Dedifferentiated amniotic fluid mesenchymal stem cell (primary cell): ENCODE measurements at regions not wholly inside any gene's neighbourhood (a gene's known extent, or its start where the extent isn't known, plus 50 kb on each side); places are given as distances from the start of the nearest gene placed in this dataset.
A peak's percentile ranks its signal among the peaks of the same experiment; 100 is the strongest.
"Not testable (repeated sequence)": the region's sequence is repeated elsewhere in the genome, so short reads cannot be mapped to it uniquely, and the experiment has no call there.

Experiments used
- DNase-seq: peaks from one replicate; pipeline ENCODE4 v3.0.0-alpha.2; 2016; ENCODE audit errors: extremely low spot score

DNA sequence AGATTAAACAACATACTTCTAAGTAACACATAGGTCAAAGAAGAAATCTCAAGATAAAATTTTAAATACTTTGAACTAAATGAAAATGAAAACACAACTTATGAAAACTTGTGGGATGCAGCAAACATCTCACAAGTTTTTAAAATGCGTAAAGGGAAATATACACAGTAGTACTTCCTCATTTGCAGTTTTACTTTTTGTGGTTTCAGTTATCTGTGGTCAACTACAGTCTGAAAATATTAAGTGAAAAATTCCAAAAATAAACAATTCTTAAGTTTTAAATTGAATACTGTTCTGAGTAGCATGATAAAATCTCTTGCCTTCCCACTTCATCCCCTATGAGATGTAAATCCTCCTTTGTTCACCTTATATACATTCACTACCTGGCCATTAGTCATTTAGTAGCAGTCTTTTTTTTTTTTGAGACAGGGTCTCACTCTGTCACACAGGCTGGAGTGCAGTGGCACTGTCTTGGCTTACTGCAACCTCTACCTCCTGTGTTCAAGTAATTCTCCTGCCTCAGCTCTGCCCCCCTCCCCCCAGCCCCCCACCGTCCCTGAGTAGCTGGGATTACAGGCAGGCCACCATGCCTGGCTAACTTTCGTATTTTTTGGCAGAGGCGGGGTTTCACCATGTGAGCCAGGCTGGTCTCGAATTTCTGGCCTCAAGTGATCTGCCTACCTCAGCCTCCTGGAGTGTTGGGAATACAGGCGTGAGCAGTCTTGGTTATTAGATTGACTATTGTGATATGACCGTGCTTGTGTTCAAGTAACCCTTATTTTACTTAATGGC, 154.6 kb upstream of the AHI1 start:
- DNase-seq = no peak

DNA sequence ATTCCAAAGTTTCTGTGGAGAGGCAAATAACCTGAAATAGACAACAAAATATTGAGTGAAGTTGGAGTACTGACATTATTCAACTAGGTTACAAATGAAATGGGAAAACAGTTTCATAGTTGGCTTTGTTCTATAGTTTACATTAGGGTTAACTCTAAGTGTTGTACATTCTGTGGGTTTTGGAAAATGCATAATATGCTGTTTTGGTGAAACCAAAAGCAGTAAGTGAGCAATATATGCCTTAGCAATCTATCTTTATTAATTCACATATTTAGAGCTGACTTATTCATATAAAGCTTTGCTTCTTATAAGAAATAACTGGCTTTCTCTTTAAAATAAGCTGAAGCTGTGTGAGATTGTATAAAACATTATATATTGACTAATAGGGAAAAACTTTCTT, 157.5 kb upstream of the AHI1 start:
- DNase-seq = no peak

DNA sequence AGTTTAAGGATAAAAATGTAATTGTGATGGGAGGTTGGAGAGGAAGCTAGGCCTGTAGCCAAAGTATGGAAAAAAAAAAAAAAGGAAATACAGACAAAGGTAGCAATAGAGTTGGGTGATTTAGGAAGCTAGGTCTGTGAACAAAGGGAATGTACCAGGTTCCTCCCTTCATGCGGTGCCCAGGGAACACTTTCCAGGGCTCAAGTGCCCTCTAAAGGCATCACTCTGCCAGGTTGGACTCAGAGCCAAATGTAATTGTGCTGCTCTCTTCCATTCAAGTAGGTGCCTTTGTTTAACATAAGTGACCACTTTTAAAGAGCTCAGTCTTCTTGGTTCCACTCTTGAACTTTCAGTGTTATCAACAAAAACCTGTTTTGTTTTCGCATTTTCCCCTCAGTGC, 159.7 kb upstream of the AHI1 start:
- DNase-seq = no peak

GRCh38 chr6:135658481-135658880, 160.9 kb upstream of the AHI1 start:
- DNase-seq = no peak

DNA sequence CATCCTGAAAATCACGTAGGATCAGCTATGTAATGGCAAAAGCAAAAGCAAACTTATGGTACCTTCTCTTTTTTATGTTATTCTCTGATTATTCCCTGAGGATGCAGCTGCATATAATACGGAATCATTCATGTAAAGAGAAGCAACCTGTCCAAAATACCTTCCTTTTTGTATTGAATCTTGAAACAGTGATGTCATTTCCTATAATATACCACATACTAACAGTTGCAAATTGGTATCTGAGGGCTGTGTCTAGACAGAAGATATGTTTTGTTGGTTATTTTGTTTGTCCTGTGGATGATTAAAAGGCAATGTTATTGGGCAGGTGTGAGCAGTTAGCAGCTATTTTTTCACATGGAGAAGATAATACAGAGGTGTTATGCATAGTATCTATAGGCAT, 161.4 kb upstream of the AHI1 start:
- no peak for DNase-seq

DNA sequence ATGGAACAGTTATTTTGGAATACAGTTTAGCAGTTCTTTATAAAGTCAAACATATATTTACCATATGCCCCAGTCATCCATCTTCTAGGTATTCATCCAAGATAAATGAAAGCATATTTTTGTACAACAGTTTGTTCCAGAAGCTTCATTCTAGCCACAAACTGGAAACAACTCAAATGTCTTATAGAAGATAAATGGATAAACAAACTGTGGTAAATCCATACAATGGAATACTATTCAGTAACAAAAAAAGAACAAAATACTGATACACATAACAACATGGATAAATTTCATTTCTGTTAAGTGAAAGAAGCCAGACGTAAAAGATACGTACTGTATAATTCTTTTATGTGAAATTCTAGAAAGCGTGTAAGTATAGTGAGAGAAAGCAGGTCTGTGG, 167.0 kb upstream of the AHI1 start:
- no peak for DNase-seq

GRCh38 chr6:135665935-135666334, 168.4 kb upstream of the AHI1 start:
- DNase-seq = no peak

- peak; percentile 61 for DNase-seq
These were observed 170.3 kb upstream of the AHI1 start for GRCh38 chr6:135667691-135668455.

DNA sequence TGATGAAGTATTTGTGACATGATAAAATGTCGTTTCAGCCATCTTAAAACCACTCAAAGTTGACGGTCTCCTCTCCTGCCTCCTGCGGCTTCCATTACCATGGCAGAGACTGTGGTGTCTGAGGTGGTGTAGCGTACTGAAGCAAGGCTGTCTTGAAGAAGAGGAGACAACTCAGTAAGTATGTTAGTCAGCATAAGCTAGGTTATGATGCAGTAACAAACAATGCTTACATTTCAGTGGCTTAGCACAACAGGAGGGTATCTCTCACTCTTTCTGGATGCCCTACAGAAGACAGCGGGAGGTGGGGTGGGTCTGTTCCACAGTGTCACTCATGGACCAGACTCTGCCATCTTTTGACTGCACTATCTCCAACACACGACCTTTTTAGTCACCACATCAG, 174.7 kb upstream of the AHI1 start:
- no peak for DNase-seq

GRCh38 chr6:135673501-135674309, 176.2 kb upstream of the AHI1 start:
- DNase-seq = no peak

GRCh38 chr6:135675026-135675425, 176.5 kb upstream of the PDE7B start:
- no peak for DNase-seq

- DNase-seq = no peak
These were observed 175.6 kb upstream of the PDE7B start for GRCh38 chr6:135675862-135676261.

GRCh38 chr6:135680964-135681913, 170.3 kb upstream of the PDE7B start:
- no peak for DNase-seq

DNA sequence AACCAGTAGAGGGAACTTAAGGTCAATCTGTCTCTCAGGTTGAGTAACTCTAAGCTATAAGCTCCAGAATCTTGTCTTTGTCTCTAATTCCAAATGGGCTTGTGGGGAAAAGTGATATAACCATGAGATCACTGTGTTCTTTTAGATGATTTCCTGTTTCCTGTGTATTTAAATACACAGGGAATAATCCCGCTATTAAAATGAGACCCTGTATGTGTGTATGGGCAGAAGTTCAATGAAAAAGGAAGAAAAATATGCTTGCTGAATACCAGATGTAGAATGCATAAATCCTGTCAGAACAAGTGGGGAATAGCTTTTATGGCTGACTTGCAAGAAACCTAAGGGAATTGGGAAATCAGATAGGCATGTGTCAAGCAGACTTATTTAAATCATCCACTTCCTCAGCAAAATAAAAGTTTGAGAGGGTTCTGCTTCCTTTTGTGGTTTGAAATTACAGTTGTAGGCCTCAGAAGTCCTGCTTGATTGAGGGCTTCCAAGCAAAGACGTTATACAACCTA, 164.7 kb upstream of the PDE7B start:
- peak; percentile 22 for DNase-seq

DNA sequence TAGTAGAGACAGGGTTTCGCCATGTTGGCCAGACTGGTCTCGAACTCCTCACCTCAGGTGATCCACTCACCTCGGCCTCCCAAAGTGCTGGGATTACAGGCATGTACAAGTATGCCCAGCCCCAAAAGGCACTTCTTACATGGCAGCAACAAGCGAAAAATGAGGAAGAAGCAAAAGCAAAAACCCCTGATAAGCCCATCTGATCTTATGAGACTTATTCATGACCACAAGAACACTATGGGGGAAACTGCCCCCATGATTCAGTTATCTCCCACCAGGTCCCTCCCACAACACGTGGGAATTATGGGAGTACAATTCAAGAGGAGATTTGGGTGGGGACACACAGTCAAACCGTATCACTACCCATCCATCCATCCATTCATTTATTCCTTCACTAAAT, 163.0 kb upstream of the PDE7B start:
- not testable (repeated sequence) for DNase-seq

- no peak for DNase-seq
These were observed 159.1 kb upstream of the PDE7B start for GRCh38 chr6:135692426-135692825.

GRCh38 chr6:135693811-135694370, 157.6 kb upstream of the PDE7B start:
- DNase-seq = no peak

DNA sequence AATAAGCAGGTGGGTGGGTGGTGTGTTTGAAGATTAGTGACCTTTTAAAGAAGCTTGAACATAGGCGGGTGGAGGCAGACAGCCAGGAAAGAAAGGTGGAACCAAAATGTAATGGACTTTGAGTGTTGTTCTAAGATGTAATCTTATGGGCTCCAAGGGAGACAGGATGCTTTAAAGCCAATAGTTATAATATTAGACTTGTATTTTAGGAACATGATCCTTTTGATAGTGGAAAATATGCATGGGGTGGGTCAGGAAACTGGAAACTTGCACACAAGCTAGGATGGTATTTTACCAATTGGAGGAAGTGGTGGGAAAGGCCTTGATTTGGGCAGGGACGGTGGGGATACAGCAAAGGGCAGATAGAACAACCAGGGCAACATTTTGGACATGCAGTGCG, 151.8 kb upstream of the PDE7B start:
- no peak for DNase-seq

DNA sequence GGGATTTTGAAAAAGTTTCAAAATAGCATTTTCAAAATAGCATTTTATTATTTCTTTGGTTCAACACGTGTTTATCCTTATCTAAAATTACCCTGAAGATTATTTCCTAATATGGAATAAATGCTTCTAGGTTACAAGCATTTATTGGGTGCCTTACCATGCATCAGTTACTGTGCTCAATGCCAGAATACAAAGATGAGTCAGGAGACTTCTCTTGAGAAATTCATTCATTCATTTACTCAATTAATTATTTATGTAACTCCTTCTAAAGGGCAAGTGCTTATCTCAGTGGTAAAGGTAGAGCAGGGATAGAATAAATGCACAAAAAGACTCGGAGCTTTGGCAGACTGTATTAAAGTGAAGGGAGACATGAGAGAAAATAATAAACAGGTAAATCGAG, 150.1 kb upstream of the PDE7B start:
- DNase-seq = no peak

DNA sequence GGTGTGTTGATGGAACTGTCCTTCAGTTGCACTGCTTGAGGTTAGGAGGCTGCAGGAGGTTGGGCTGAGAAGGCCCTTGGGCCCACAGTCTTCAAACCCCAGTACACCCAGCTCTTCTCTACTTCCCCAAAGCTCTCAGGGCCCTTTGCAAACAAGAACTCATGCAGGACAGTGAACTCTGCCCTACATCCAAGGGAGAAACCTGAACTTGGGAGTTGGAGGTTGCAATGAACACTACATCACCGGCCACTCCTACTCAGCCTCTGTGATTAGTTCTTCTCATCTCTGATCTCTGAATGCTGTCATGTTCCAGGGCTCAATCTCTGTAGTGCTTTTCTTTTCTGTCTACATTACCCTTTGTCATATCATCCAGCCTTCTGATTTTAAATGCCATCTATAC, 148.5 kb upstream of the PDE7B start:
- DNase-seq = no peak

DNA sequence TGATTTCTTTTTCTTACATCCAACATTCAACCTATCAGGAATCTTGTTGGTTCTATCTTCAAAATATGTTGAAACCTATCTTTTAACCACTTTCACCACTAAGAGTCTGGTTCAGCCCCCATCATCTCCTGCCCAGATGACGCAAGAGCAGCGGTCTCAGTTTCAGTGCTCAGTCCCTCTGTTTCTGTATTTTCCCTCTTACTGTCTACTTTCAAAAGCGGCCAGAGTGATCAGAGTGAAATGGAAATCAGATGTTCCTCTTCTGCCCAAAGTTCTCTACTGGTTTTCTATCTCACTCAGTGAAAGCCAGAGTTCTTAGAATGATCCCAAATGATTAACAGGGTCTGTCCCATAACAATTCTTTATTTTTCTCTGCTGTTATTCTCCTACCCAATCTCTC, 147.9 kb upstream of the PDE7B start:
- DNase-seq = no peak
